HG02938 (cell line): ENCODE measurements at regions not wholly inside any gene's neighbourhood (a gene's known extent, or its start where the extent isn't known, plus 50 kb on each side); places are given as distances from the start of the nearest gene placed in this dataset.

Experiments used
- ATAC-seq: cut with Tn5 transposase; IDR thresholded peaks from one replicate; pipeline ENCODE4 v1.9.1; 2021; ENCODE audit warnings: mild to moderate bottlenecking, moderate library complexity; ENCODE audit not compliant: unreplicated experiment

DNA sequence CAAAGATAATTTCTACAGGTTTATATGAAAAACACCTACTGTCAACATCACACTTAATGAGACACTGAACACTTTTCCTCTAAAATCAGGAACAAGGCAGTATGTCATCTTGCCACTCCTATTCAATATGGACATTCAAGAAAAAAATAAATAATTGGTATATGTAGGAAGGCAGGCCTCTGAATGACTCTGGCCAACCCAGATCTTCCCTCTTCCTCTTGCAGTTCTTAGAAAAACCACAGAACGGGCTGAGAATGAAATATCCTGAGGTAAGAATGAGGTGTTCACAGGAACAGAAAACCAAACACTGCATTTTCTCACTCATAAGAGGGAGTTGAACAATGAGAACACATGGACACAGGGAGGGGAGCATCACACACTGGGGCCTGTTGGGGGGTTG, 1207.2 kb upstream of the CITED2 start:
- no peak for ATAC-seq

DNA sequence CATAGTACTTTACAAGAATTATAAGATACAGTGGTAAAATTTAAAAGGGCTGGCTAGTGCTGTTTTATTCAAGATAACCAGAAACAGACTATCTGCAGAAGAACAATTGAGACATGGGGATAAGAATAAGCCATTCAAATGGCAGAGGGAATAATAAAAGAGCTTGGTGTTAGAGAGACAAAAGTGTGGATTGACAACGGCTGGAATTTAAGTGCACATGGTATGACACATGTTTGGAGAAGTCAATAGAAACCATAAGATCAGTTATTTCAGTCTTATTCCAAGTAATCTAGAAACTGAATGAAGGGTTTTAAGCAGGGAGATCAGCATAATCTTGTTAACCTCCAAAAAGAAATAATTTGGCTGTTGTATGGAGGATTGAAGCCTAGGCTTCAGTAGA, 1205.5 kb upstream of the CITED2 start:
- ATAC-seq, result no peak

DNA sequence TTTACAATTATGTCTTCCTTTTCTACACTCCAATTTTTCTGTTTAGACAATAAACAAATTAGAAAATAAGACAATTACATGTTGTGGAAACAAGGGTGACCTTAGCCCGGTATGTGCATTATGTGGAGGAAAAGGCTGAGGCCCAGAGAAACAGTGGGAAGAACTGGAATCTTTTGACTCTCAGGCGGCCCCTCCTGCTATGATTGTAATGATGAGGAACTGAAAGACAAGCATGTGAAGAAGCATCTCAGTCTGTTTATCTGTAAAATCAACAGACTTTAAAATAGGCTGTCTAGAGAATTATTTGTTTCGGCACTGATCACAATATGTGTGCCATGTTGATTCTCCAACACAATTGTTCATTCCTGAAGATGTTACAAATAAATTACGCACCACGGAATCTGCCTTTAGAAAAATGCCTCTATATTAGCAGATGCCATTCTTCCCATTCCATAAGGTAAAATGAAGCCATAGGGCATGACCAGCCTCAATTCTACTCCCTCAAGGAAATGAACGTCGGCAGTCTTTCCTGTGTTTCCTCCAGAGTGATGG, 1201.6 kb upstream of the CITED2 start:
- no peak for ATAC-seq

DNA sequence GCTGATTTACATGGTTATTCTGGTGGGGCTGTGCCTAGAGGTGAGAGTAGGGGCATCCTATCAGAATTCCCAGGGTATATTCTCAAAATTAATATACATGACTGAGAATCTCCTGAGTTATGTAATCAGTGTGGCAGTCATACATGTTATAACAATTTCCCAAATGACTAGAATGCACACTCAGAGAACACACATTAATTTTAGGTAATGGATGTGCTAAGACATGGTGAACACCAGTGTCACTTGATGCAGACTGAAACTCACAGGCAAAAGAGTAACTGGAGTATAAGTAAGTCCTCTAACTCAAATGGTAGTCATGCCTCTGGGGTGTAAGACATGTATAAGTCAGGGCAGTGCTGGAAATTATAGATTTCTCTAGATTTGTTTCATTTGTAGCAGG, 1198.4 kb upstream of the CITED2 start:
- ATAC-seq, result no peak

DNA sequence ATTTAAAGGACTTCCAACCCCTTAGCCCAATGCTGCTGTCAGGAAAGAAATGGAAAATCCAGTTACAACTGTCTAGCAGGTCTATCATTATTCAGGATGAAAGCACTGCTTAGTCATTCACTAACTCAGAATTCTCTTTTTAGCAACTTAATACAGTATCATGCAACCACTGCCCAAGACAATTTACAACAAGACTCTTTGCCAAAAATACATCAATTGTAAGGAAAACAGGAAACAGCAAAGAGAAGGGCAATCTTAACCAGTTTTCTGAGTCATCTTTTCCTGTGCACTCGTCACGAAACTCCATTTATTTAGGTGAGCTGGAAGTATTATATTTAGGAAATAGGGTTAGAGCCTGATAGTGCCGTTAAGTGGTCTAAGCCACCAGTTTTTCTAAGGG, 1197.7 kb upstream of the CITED2 start:
- no peak for ATAC-seq

DNA sequence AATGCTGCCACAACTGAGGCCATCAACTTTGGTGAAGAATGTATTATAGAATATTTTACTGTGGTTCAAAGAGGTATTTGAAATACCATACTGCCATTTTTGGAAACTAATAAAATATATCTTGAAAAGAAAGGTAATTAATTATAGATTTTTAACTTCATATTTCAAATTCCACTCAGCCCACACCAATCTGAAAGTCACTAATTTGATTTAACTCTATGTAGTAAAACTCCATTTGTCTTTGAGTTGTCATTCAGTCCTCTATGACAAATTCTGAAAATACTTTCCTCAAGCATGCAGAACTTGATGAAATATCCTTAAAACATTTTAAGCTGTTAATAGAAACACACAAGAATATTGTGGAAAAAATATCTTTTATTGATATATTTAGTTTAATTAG, 1196.7 kb upstream of the CITED2 start:
- no peak for ATAC-seq

DNA sequence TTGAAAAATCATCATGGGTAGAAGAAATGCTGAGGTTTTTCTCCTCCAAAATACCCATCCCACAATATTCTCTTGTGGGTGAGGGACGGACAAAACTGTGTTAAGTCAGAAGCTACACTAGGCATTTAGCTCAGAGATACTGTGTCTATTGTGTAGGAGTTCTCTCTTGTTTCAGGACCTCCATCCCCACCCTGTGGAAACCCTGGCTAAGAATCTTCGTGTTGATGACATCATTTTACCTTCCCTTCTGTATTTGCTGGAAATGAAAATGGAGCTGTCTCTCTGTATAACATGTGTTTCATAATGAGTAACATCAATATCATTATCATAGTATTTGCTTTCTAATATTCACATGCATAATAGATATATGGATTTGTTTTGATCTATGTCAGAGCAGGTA, 1193.0 kb upstream of the CITED2 start:
- ATAC-seq, result no peak

DNA sequence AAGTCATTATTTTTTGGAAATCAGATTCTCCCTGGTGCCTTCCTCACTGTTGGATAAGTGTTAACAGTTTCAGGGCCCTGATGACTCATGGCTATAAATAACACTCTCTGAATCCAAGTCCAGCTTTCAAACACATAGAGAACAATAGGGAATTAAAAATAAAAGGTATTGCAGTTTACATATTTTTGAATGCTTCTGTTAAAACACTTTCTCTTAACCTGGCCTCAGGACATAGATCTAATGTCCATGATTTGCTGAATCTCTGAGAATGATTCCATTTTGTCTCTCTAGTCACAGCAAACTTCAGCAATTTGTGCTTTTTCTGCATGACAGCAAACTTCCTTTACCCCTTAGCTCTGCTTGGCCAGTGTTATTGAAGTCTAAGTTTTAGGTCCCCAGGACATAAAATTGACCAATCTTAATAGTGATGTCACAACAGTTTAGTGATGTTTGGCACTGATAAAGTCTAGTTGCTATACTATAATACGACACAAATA, 1192.4 kb upstream of the CITED2 start:
- no peak for ATAC-seq

DNA sequence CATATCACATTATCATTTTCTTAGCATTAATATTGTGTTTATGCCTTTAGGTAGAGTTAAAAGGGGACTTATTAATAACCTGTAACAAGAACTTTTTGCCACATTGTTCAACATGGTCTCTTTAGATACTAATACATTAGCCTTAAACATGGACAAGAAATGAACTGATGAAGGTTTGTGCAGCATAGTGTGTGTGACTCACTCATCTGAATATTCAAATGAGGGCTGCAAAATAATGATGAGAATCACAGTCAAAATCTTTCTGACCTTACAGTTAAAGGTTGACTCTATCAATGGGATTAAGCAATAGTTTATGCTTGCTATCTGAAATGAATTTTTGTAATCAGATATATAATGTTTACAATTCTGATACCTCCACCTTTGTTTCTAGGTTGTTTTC, 1189.3 kb upstream of the CITED2 start:
- no peak for ATAC-seq

DNA sequence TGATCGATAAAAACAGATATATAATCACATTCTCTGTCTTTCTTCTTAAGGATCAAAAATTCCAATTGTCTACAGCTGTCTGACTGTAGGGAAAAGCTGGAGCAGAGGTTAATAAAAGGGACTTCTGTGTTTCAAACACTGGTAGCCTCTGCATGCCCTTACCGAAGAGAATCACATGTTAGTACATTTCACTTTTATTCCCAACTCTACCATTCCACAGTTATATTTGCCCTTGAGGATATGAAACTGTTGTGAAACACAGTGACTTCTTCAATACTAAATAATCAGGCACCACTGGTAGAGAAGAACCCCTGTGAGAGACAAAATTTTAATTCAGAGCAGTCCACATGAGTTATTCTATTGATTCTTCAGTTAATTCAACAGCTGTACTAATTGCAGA, 1187.3 kb upstream of the CITED2 start:
- ATAC-seq, result no peak

DNA sequence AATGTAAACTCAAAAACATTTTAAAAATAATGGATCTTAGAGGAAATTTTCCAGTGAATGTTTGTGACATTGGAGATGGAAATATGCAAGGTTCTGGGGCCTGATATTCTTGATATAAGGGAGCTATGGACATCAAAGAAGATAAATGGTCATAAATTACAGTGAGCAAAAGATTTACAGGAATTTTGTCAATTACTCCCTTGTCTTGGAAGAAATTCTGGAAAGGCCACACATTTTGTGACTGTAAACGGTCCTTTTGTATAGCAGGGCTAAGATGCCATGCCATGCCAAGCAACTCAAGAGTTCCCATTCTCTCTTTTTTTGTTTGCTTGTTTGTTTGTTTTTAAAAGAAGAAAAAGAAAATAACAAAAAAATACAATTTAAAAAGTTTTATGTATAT, 1186.2 kb upstream of the CITED2 start:
- no peak for ATAC-seq

DNA sequence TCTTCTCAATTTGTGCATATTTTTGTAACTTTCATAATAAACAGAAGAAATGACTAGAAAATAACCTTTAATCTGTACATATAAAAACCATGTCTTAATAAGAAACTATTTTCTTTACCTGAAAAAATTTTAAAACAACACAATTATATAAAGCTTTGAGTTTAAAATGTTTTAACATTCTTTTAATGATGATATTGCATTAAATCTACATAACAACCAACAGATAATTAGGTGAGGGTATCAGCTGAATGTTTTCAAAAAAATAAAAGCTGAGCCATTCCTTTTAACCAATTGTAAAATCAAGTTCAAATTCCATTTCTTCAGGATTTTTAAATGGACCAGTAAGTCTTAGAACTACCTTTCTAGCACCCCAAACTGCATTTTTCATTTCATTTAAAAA, 1185.0 kb upstream of the CITED2 start:
- ATAC-seq, result no peak

DNA sequence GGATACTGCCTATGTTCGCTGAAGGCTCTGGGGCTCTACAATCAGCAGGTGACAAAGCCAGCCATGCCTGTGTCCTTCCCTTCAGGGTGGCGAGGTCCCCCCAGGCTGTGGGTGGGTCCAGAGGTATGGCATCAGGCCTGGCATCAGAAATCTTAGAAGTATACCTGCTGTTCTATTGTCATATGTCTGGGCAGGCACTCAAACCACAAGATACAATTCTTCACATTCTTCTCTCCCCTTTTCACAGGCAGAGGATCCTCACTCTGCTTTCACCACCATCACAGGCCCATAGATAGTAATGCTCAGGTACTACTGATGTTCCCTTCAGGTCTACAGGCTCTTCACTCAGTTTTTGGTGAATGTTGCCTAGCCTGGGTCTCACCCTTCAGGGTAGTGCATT, 1180.0 kb upstream of the CITED2 start:
- ATAC-seq, result no peak

DNA sequence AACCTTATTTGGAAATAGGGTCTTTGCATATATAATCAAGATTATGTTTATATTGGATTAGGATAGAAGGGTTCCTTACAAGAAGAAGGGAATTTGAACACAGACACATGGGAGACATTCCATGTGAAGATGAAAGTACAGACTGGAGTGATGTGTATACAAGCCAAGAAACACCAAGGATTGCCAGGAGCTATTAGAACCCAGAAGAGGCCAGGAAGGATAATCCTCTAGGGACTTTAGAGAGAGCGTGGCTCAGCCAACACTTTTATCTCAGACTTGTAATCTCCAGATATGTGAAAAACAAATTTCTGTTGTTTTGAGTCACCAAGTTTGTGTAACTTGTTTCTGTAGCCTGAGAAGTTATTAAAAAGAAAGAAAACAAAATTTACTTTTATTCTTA, 1173.9 kb upstream of the CITED2 start:
- no peak for ATAC-seq

DNA sequence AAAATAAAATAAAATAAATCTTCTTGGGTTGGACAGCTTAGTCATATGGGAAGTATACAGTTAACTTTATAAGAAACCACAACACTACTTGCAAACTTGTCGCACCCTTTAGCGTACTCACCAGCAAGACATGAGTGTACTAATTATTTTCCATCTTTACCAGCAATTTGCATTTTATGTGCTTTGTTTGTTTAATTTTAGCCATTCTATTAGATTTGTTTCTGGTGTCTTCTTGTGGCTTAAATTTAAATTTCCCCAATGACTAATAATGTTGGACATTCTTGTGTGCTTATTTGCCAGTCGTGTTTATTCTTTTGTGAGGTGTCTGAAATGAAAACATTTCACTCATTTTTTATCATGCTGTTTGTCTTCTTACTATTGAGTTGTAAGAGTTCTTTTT, 1172.2 kb upstream of the CITED2 start:
- no peak for ATAC-seq

DNA sequence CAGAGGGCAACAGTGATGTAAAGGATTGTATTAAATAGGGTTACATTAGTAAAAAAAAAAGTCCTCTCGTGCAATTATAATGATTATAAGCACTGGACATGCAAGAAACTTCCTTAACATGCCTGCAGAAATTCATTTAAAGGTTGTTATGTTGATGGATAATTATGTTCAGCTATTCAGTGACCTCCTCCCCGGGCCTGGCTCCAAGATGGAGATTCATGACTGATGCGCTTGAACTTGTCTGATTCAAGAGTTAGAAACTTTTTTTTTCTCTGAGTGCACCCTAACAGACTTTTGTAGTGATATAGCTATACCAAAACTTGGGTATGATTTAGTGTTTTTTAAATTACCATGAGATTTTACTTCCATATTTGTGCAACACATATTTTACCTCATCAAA, 1170.0 kb upstream of the CITED2 start:
- ATAC-seq, result no peak

DNA sequence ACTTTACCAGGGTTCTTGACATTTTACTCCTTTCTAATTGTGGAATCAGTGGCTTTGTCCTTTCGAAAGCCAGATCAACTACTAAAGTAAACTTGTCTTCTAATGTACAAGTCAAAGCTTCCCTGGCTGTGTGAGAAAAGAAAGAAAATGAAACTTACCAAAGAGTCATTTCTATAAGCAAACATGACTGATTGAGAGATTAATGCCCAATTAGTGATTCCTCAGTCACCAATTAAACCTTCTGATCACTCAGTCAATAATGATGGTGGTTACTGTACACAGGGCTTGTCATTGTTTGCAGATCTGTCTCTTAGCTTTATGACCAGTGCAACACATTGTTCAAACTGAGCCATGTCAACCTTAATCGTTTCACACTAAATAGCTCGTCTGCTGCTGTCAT, 1168.4 kb upstream of the CITED2 start:
- no peak for ATAC-seq

DNA sequence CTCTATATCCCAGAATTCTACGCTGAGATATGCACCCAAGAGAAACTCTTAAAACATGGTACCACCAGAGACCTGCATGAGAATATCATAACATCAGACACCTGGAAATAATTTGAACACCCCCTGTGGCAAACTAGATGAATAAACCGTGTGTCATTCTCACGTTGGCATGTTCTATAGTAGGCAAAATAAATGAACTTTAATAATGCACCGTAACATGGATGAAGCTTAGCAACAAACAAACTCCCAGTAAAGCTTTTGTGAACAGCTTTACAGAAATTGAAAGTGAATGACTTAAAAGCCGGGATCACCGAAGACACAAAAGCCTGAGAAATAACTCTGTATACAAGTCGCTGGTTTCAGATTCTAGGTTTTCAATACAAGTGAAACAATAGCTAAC, 1166.8 kb upstream of the CITED2 start:
- ATAC-seq, result no peak

DNA sequence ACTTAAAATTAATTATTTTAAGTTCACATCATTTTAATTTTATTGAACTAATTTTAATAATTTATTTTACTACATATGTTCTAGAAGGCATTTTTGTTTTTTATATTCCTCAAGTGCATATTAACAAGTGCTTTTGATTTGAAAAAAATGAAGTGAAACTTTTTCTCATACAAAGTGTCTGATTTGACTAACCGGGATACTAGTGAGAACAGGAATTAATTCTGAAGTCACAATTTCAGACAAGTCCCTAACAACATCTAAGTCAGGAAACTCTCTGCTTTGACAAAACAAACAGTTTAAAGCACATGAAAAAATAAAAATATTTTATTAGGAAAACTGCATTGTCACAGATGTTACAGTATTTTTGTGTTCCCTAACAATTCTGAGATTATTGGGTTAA, 1166.3 kb upstream of the CITED2 start:
- no peak for ATAC-seq

DNA sequence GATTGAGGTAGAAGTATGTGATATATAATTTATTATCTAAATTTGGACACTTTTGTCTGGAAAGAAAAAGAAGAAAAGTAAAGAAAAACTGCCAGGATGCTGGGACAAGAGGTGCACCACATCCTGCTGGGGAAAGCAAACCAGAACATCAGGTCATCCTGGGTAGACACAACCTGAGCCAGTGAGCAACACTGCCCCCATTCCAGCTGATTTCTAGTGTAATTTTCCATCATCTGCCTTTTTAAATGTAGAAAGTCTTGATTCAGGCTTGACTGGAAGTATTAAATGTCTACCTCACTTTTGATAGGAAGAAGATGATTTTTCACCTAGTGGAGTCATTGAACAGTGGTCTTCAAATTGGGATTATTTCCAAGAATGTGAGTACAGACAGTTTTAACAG, 1164.5 kb upstream of the CITED2 start:
- no peak for ATAC-seq

DNA sequence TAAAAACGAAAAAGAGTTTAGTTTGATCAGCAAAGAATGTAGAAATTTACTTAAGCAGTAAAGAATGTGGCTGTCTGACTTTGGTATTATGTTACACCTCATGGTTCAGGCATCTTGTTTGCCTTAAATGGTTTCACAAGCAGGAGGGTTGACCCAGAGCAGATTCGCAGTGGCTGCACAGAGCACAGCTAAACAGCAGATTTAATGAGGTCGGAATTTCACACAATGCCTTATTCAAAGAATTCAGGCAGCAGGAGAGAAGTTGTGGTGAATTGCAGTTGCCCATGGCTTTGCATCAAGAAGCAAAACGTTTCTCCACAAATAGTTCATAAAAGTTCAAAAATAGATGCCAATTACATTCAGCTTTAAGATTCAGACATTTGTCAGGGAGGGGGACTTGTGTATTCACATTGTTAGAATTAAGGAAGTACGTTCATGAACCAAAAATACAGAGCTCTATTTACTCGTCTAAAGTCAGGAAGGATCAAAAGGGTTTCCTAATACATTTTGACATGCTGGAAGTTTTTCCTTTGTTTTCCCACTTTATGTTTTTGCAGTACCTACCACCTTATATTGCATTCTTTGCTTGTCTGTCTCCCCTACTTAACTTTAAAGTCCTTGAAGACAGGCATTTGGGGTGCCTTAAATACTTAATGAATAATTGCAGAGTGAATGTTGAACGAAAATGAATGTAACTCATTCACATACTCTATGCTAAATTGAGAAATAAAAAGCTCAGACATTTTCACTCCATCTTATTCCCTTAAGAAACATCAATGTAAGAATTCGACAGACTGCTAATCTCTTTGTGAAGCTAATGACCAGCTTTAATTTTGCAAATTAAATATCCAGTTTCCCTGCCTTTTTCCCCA, 1163.6 kb upstream of the CITED2 start:
- no peak for ATAC-seq

DNA sequence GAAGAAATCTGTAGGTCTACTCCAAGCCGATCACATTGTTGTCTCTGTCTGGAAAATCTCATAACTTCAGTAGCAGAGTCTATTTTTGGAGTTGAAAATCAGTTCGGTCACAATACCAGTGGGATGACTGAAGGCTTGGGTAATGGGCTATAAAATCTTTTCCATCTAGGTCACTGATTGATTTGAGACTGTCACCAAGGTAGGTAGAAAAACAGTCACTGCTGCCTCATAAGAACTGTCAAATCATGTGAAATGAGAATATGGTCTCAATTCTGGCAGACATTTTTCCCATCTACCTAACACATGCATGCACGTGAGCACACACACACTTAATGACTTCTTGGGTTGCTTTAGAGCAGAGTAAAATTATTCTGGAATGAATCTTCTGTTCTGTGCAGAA, 1162.8 kb upstream of the CITED2 start:
- ATAC-seq, result no peak

DNA sequence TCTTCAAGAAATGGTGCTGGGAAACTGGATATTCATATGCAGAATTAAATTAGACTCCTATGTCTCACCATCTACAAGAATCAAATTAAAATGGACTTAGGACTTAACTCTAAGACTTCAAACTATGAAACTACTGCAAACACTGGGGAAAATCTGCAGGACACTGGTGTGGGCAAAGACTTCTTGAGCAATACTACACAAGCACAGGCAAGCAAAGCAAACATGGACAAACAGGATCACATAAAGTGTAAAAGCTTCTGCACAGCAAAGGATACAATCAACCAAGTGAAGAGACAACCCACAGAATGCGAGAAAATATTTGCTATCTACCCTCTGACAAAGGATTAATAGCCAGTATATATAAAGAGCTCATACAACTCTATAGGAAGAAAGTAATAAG, 1161.1 kb upstream of the CITED2 start:
- ATAC-seq, result no peak
